ENCODE measurements at regions not wholly inside any gene's neighbourhood (a gene's known extent, or its start where the extent isn't known, plus 50 kb on each side); places are given as distances from the start of the nearest gene placed in this dataset.
A peak's percentile ranks its signal among the peaks of the same experiment; 100 is the strongest.

DNA sequence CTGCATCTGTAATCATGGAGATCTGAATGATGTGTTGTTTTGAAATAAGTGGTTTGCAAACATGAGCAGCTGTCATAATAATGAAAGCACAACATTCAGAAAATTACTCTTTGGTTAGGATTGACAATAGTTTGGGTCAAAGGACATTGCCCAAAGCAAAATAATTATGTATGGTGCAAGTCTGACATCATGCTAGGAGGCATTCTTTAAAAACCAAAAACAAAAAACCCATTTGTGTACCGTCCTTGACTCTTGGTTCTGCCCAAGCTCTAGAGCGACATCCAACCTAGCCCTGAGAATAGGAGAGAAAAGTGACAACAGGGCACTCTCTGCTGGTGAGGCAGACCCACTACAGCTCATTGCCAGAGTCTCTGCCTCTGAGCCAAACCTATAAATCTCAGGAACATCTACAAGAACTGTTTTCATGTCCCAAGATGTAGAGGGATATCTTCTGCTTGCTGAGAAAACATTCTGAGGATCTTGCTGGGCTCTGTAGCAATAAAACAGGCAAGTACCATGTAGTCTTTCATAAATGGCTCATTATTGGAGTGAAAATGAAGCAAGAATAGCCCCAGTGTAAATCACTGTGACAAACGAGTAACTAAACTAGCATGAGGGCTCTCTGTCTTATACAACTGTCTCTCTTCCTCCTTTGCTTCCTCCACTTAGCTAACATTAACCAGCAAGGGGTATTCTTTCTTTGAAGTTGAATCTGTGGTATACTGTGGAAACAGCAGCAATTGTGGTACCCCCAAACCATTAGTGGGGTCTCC, 266.8 kb upstream of the CXCR4 start (continued):
- TF ChIP-seq, protein P1, sequence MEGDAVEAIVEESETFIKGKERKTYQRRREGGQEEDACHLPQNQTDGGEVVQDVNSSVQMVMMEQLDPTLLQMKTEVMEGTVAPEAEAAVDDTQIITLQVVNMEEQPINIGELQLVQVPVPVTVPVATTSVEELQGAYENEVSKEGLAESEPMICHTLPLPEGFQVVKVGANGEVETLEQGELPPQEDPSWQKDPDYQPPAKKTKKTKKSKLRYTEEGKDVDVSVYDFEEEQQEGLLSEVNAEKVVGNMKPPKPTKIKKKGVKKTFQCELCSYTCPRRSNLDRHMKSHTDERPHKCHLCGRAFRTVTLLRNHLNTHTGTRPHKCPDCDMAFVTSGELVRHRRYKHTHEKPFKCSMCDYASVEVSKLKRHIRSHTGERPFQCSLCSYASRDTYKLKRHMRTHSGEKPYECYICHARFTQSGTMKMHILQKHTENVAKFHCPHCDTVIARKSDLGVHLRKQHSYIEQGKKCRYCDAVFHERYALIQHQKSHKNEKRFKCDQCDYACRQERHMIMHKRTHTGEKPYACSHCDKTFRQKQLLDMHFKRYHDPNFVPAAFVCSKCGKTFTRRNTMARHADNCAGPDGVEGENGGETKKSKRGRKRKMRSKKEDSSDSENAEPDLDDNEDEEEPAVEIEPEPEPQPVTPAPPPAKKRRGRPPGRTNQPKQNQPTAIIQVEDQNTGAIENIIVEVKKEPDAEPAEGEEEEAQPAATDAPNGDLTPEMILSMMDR (IDR thresholded peaks at IDR 0.05 in 2 of 3, conservative IDR thresholded peaks at IDR 0.05 in 1 of 3; ENCODE audit: insufficient read depth in 2 of 3, low read depth in 1 of 3, low read length in 3 of 3): peak; percentile 57 to 62 (median 61); a peak in 5 of 6 replicates

DNA sequence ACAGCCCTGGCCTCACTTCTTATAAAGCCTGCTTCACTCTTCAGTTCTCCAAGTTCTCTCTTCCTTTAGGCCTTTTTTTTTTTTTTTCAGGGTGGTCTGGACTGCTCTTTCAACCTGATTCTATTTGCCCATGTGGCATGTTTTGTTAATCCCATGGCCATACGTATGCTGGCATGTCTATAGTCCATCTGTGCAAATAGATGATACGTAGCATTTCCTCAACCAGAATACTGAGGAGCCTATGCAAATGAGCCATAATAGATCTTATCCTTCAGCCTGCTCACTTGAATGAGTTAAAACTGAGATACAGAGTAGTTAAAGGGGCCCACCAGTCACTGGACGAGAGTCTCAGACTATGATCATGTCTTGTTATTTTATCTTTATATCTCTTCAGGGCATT, 265.2 kb upstream of the CXCR4 start:
- Histone ChIP-seq H3K4me2 (ENCODE audit: insufficient read depth, low read length) (no peak overlapping the region), H3K4me3 (no peak overlapping the region), H3K36me3 (ENCODE audit: control insufficient read depth, insufficient read depth, low read length) (no peaks in the 10 kb centered on the region), H3K9me3 (replicated peaks; ENCODE audit: control insufficient read depth, insufficient read depth, low read depth, low read length) (no peaks in the 10 kb centered on the region; the same call in 1 of the 2 replicates), H2AFZ (ENCODE audit: low read depth, low read length) (no peak overlapping the region), H4K20me1 (replicated peaks; ENCODE audit: control insufficient read depth, insufficient read depth, low read length) (peaks cover 3% of the 10 kb centered on the region; the same call in 1 of the 2 replicates), H3K9ac (ENCODE audit: insufficient read depth in 1 of 2, low read depth in 2 of 2, low read length in 2 of 2) (no peak overlapping the region), H3K27ac (ENCODE audit: extremely low read depth, low read depth, low read length) (no peak overlapping the region), H3K9me1 (ENCODE audit: control insufficient read depth, insufficient read depth, low read length) (no peaks in the 10 kb centered on the region), H3K79me2 (ENCODE audit: control insufficient read depth, insufficient read depth, low read length) (no peaks in the 10 kb centered on the region), H3K27me3 (ENCODE audit: control insufficient read depth in 2 of 2, insufficient read depth in 2 of 2, low read length in 2 of 2) (no peaks in the 10 kb centered on the region), H3K4me1 (replicated peaks in 1 of 2; ENCODE audit: control insufficient read depth in 2 of 2, insufficient read depth in 2 of 2, low read length in 2 of 2) (no peaks in the 10 kb centered on the region)
- POLR2A ChIA-PET: no interaction called here
- ATAC-seq (no peak), FAIRE-seq (no peak), DNase-seq (ENCODE audit: extremely low read depth in 1 of 4, low spot score in 3 of 4) (no peak)
- CTCF ChIA-PET (ENCODE audit: low intra/inter-chr PET ratio): no interaction called here
- in situ Hi-C loops (cut with MboI) (loop anchor here (25.0 kb wide), 1 partner anchor 1396 kb away; no protein-coding TSS in a partner anchor), intact Hi-C loops (cut with micrococcal nuclease) (loop anchor here (10.0 kb wide), 1 partner anchor 1378 kb away; no protein-coding TSS in a partner anchor)
- 4% methylated on average over 3 of the region's 3 CpGs for WGBS (ENCODE audit: insufficient coverage, low coverage, missing lambda C conversion rate)
- no TSS peak for BruUV-seq (replicated peaks)
- TF ChIP-seq U2AF1 (optimal IDR thresholded peaks at IDR 0.05; ENCODE audit: low read depth, low read length): no peak
- TF ChIP-seq, protein P2, sequence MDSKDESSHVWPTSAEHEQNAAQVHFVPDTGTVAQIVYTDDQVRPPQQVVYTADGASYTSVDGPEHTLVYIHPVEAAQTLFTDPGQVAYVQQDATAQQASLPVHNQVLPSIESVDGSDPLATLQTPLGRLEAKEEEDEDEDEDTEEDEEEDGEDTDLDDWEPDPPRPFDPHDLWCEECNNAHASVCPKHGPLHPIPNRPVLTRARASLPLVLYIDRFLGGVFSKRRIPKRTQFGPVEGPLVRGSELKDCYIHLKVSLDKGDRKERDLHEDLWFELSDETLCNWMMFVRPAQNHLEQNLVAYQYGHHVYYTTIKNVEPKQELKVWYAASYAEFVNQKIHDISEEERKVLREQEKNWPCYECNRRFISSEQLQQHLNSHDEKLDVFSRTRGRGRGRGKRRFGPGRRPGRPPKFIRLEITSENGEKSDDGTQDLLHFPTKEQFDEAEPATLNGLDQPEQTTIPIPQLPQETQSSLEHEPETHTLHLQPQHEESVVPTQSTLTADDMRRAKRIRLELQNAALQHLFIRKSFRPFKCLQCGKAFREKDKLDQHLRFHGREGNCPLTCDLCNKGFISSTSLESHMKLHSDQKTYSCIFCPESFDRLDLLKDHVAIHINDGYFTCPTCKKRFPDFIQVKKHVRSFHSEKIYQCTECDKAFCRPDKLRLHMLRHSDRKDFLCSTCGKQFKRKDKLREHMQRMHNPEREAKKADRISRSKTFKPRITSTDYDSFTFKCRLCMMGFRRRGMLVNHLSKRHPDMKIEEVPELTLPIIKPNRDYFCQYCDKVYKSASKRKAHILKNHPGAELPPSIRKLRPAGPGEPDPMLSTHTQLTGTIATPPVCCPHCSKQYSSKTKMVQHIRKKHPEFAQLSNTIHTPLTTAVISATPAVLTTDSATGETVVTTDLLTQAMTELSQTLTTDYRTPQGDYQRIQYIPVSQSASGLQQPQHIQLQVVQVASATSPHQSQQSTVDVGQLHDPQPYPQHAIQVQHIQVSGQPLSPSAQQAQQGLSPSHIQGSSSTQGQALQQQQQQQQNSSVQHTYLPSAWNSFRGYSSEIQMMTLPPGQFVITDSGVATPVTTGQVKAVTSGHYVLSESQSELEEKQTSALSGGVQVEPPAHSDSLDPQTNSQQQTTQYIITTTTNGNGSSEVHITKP (IDR thresholded peaks at IDR 0.05; ENCODE audit: partially characterized antibody): no peak
- no peak for TF ChIP-seq NCOA2 (IDR thresholded peaks at IDR 0.05; ENCODE audit: partially characterized antibody in 2 of 2)
- TF ChIP-seq, protein P3, sequence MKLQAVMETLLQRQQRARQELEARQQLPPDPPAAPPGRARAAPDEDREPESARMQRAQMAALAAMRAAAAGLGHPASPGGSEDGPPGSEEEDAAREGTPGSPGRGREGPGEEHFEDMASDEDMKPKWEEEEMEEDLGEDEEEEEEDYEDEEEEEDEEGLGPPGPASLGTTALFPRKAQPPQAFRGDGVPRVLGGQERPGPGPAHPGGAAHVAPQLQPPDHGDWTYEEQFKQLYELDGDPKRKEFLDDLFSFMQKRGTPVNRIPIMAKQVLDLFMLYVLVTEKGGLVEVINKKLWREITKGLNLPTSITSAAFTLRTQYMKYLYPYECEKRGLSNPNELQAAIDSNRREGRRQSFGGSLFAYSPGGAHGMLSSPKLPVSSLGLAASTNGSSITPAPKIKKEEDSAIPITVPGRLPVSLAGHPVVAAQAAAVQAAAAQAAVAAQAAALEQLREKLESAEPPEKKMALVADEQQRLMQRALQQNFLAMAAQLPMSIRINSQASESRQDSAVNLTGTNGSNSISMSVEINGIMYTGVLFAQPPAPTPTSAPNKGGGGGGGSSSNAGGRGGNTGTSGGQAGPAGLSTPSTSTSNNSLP (IDR thresholded peaks at IDR 0.05; ENCODE audit: borderline replicate concordance, low read depth, low read length): no peak
- no peak for TF ChIP-seq OTX1 (CRISPR knock-in tag; IDR thresholded peaks at IDR 0.05)
- TF ChIP-seq, protein P4, sequence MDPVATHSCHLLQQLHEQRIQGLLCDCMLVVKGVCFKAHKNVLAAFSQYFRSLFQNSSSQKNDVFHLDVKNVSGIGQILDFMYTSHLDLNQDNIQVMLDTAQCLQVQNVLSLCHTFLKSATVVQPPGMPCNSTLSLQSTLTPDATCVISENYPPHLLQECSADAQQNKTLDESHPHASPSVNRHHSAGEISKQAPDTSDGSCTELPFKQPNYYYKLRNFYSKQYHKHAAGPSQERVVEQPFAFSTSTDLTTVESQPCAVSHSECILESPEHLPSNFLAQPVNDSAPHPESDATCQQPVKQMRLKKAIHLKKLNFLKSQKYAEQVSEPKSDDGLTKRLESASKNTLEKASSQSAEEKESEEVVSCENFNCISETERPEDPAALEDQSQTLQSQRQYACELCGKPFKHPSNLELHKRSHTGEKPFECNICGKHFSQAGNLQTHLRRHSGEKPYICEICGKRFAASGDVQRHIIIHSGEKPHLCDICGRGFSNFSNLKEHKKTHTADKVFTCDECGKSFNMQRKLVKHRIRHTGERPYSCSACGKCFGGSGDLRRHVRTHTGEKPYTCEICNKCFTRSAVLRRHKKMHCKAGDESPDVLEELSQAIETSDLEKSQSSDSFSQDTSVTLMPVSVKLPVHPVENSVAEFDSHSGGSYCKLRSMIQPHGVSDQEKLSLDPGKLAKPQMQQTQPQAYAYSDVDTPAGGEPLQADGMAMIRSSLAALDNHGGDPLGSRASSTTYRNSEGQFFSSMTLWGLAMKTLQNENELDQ (CRISPR knock-in tag; IDR thresholded peaks at IDR 0.05; ENCODE audit: borderline replicate concordance): no peak
- no peak for TF ChIP-seq RHOXF2B (CRISPR knock-in tag; conservative IDR thresholded peaks at IDR 0.05)
- no peak for TF ChIP-seq ZNF561 (CRISPR knock-in tag; conservative IDR thresholded peaks at IDR 0.05)
